Nephron (organoid): ENCODE measurements at regions not wholly inside any gene's neighbourhood (a gene's known extent, or its start where the extent isn't known, plus 50 kb on each side); places are given as distances from the start of the nearest gene placed in this dataset.

Experiments used
- H3K27ac Mint-ChIP-seq, 3 experiments: 2 replicates each; pipeline ENCODE4 v1.8.0; 2020; ENCODE audit warnings: mixed read lengths in 3 of 3, mild to moderate bottlenecking in 2 of 3, moderate library complexity in 1 of 3
- H3K27me3 Mint-ChIP-seq: 2 replicates; pipeline ENCODE4 v1.8.0; 2021; ENCODE audit warnings: low read depth, mild to moderate bottlenecking, moderate library complexity, mixed read lengths
- H3K36me3 Mint-ChIP-seq: 2 replicates; pipeline ENCODE4 v1.8.0; 2020; ENCODE audit warnings: low read depth, mixed read lengths
- H3K4me1 Mint-ChIP-seq: 2 replicates; pipeline ENCODE4 v1.8.0; 2020; ENCODE audit warnings: mixed read lengths
- H3K4me3 Mint-ChIP-seq, 3 experiments: 2 replicates each; pipeline ENCODE4 v1.8.0; 2020; ENCODE audit warnings: mild to moderate bottlenecking in 3 of 3, mixed read lengths in 3 of 3, moderate library complexity in 2 of 3
- H3K9me3 Mint-ChIP-seq: 2 replicates; pipeline ENCODE4 v1.8.0; 2020; ENCODE audit warnings: mixed read lengths
- CTCF ChIP-seq, 3 experiments: fragments of 200-600 bp; sonication (generic); IDR thresholded peaks; one replicate each; pipeline ENCODE4 v1.5.0; 2021; ENCODE audit warnings: antibody characterized with exemption in 3 of 3; ENCODE audit not compliant: unreplicated experiment in 3 of 3

DNA sequence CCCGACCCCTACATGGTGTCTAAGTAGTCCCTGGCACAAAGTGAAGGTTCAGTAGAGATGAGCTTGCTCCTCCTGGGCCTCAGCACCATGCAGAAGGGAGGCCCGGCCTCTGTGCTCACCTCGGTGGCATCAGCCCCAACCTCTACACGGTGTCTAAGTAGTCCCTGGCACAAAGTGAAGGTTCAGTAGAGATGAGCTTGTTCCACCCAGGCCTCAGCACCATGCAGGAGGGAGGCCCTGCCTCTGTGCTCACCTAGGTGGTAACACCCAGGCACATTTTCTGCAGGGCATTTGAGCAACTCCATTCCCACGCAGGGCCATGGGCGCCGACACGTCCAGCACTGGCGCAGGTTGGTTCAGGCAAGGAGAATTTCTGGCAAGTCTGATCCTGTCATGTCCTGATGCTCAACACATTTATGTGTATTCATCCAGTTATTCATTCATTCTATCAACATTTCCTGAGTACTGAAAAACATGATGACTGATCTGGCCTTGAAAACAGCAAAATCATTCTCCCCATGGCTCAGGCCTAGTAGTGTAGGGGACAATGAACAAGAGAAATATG, 408.2 kb upstream of the MYT1L start:
- TF ChIP-seq CTCF (IDR thresholded peaks at IDR 0.05; ENCODE audit: unreplicated experiment in 3 of 3), result no peak

DNA sequence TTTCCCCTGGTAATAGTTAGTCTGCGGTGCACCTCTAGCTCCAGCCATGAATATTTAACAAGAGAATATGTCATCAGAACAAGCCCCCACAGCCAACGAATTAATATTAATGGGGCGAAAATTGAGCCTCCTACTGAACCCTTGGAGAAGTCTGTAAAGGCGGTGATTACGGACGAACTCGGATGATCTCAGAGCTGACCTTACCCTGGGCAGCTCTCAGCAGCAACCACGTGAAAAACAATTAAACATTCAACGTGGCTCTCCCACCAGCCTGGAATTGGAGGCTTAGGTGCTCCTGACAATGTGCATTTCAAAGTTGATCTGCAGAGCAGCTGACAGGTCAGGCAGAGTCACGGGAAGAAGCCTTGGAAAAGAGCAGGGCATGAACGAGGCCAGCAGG, 407.6 kb upstream of the MYT1L start:
- TF ChIP-seq CTCF (IDR thresholded peaks at IDR 0.05; ENCODE audit: unreplicated experiment in 3 of 3), result no peak
- Mint-ChIP-seq H3K27me3 (peaks cover 21% of the 10 kb centered on the region), H3K4me1 (peaks cover 17% of the 10 kb centered on the region), H3K27ac (no peak overlapping the region), H3K9me3 (peaks cover 3% of the 10 kb centered on the region), H3K4me3 (no peak overlapping the region), H3K36me3 (no peaks in the 10 kb centered on the region)

More for the DNA sequence above, 408.2 kb upstream of the MYT1L start:
- H3K4me1 Mint-ChIP-seq, result peaks cover 23% of the 10 kb centered on the region
- H3K9me3 Mint-ChIP-seq, result peaks cover 3% of the 10 kb centered on the region
- no peaks in the 10 kb centered on the region for H3K36me3 Mint-ChIP-seq
- H3K27me3 Mint-ChIP-seq, result peaks cover 16% of the 10 kb centered on the region
- no peak overlapping the region for H3K27ac Mint-ChIP-seq
- no peak overlapping the region for H3K4me3 Mint-ChIP-seq

- Mint-ChIP-seq H3K9me3 (peaks cover 3% of the 10 kb centered on the region), H3K4me3 (no peak overlapping the region), H3K36me3 (no peaks in the 10 kb centered on the region), H3K4me1 (peaks cover 12% of the 10 kb centered on the region), H3K27ac (no peak overlapping the region), H3K27me3 (peaks cover 20% of the 10 kb centered on the region)
- TF ChIP-seq CTCF (IDR thresholded peaks at IDR 0.05; ENCODE audit: unreplicated experiment in 3 of 3), result no peak
Measured at GRCh38 chr2:2738276-2738675, 407.2 kb upstream of the MYT1L start.

GRCh38 chr2:2735041-2735440, 404.0 kb upstream of the MYT1L start:
- Mint-ChIP-seq H3K4me1 (no peaks in the 10 kb centered on the region), H3K4me3 (no peak overlapping the region), H3K27ac (no peak overlapping the region), H3K36me3 (no peaks in the 10 kb centered on the region), H3K9me3 (no peaks in the 10 kb centered on the region), H3K27me3 (peaks cover 31% of the 10 kb centered on the region)
- no peak for TF ChIP-seq CTCF (IDR thresholded peaks at IDR 0.05; ENCODE audit: unreplicated experiment in 3 of 3)

DNA sequence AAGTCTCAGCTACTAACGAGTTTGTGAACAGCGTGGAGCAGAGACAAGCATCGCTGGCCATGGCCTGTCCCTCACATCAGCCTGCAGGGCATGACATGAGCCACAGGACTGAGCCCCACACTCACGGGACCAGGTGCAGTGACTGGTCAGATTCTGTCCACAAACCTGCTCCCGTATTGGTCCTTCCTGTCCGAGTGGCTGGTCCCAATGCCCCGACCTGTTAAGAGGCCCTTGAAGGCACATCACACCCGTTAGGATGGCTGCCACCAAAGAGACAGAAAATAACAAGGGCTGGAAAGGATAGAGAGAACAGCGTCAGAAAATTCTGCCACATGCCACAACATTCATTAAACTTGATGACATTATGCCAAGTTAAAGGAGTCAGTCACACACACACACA, 403.2 kb upstream of the MYT1L start:
- no peak overlapping the region for H3K27ac Mint-ChIP-seq
- H3K9me3 Mint-ChIP-seq, result no peaks in the 10 kb centered on the region
- H3K4me3 Mint-ChIP-seq, result no peak overlapping the region
- peaks cover 34% of the 10 kb centered on the region for H3K27me3 Mint-ChIP-seq
- H3K36me3 Mint-ChIP-seq, result no peaks in the 10 kb centered on the region
- H3K4me1 Mint-ChIP-seq, result no peaks in the 10 kb centered on the region
- no peak for TF ChIP-seq CTCF (IDR thresholded peaks at IDR 0.05; ENCODE audit: unreplicated experiment in 3 of 3)

GRCh38 chr2:2733818-2734217, 402.7 kb upstream of the MYT1L start:
- Mint-ChIP-seq H3K36me3 (no peaks in the 10 kb centered on the region), H3K27ac (no peak overlapping the region), H3K27me3 (peaks cover 35% of the 10 kb centered on the region), H3K4me3 (no peak overlapping the region), H3K9me3 (no peaks in the 10 kb centered on the region), H3K4me1 (no peaks in the 10 kb centered on the region)
- TF ChIP-seq CTCF (IDR thresholded peaks at IDR 0.05; ENCODE audit: unreplicated experiment in 3 of 3), result no peak
